ENCODE measurements at regions not wholly inside any gene's neighbourhood (a gene's known extent, or its start where the extent isn't known, plus 50 kb on each side); places are given as distances from the start of the nearest gene placed in this dataset.

- intact Hi-C loops (cut with micrococcal nuclease), result no loop called here
- Histone ChIP-seq H3K27me3 (ENCODE audit: low read depth) (peaks cover 4% of the 10 kb centered on the region), H3K36me3 (no peaks in the 10 kb centered on the region), H3K27ac (replicated peaks) (no peak overlapping the region), H3K4me1 (no peaks in the 10 kb centered on the region), H3K4me3 (no peak overlapping the region), H3K9me3 (replicated peaks) (no peaks in the 10 kb centered on the region)
- TF ChIP-seq, protein P1, sequence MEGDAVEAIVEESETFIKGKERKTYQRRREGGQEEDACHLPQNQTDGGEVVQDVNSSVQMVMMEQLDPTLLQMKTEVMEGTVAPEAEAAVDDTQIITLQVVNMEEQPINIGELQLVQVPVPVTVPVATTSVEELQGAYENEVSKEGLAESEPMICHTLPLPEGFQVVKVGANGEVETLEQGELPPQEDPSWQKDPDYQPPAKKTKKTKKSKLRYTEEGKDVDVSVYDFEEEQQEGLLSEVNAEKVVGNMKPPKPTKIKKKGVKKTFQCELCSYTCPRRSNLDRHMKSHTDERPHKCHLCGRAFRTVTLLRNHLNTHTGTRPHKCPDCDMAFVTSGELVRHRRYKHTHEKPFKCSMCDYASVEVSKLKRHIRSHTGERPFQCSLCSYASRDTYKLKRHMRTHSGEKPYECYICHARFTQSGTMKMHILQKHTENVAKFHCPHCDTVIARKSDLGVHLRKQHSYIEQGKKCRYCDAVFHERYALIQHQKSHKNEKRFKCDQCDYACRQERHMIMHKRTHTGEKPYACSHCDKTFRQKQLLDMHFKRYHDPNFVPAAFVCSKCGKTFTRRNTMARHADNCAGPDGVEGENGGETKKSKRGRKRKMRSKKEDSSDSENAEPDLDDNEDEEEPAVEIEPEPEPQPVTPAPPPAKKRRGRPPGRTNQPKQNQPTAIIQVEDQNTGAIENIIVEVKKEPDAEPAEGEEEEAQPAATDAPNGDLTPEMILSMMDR (IDR thresholded peaks at IDR 0.05; ENCODE audit: borderline replicate concordance), result no peak
- no peak for DNase-seq
These were observed 263.0 kb downstream of the NEDD1 start for GRCh38 chr12:97169889-97170567.

DNA sequence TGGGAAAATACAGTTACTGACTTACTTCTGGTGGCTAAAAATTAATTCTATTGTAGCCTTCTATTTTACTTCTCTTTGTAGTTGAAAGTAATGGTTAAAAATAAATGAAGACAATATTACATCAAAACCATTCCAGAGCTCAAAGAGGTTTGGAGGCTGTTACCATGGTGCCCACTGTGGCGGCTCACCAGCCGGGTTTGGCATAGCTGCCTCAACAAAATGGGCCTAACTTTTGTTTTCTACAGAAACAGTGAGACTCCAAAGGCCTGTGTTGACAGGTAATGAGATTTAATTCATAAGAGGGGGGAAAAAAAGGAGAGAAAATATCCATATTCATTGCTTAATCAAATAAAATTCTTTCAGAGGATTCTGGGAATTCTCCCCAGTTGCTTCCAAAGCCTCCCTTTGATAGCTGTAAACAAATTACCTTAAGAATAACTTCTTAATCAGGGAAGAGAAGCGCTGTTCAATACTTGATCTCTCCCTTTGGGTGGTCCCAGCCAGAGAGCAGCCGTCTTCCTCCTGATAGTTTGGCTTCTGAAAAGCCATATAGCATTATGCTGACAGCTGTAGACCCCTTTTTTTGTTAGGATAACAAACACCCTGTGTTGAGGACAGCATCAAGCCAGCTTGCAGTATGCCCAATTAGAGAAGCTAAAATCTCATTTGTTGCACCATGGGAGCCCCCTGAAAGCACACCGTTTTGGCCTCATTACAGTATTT, 266.8 kb downstream of the NEDD1 start:
- TF ChIP-seq, protein P1 (IDR thresholded peaks at IDR 0.05; ENCODE audit: borderline replicate concordance), result no peak
- Histone ChIP-seq H3K27ac (replicated peaks) (no peak overlapping the region), H3K4me1 (no peaks in the 10 kb centered on the region), H3K36me3 (no peaks in the 10 kb centered on the region), H3K4me3 (no peak overlapping the region), H3K9me3 (replicated peaks) (no peaks in the 10 kb centered on the region), H3K27me3 (ENCODE audit: low read depth) (no peaks in the 10 kb centered on the region)
- intact Hi-C loops (cut with micrococcal nuclease), result no loop called here
- no peak for DNase-seq

DNA sequence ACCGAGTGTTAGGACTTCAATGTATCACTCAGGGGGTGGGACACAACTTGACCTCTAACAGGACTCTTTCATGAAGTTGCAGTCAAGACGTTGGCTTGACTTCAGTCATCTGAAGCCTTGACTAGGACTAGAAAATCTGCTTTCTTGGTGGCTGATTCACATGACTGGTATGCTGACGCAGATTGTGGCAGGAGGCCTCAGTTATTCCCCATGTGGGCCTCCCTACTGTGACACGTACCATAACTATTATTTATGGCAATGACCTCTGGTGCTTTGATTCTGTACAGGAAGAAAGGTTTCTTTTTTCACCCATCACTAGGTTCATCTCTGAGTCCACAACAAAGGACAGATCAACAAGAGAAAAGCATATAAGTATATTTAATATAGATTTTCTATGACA, 270.4 kb downstream of the NEDD1 start:
- Histone ChIP-seq H3K9me3 (replicated peaks) (no peaks in the 10 kb centered on the region), H3K4me1 (no peaks in the 10 kb centered on the region), H3K27me3 (ENCODE audit: low read depth) (no peaks in the 10 kb centered on the region), H3K27ac (replicated peaks) (no peak overlapping the region), H3K36me3 (no peaks in the 10 kb centered on the region), H3K4me3 (no peak overlapping the region)
- intact Hi-C loops (cut with micrococcal nuclease), result no loop called here
- DNase-seq, result no peak
- TF ChIP-seq, protein P1 (IDR thresholded peaks at IDR 0.05; ENCODE audit: borderline replicate concordance), result no peak

DNA sequence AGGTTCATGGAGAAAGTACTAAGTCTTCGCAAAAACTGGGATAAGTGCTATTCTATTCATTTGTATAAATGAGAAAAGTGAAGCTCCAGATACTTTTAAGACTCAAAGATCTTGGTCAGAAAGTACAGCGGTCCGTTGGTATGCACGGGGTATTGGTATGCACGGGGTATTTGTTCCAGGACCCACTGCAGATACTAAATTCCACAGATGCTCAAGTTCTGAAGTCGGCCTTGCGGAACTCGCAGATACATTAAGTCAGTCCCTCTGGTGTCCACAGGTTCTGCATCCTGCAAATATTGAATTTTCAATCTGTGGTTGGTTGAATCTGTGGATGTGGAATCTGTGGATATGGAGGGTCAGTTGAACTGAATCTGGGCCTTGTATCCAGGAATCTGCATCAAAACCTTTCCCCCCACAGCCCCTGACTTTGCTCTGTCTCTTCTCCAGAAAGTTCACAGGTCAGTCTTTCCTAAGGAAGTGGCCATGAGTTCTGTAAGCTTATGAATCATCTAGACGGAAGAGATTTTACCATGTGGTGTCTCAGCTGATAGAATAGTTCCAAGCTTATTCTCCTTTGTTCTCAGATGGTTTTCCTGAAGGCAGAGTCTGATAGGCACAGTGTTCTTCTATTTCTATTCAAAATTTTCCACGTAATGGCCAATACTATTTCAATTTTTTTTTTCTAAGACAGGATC, 274.7 kb downstream of the NEDD1 start:
- DNase-seq, result no peak
- no peaks in the 10 kb centered on the region for H3K27me3 ChIP-seq (ENCODE audit: low read depth)
- TF ChIP-seq, protein P1 (IDR thresholded peaks at IDR 0.05; ENCODE audit: borderline replicate concordance), result no peak
- H3K9me3 ChIP-seq (replicated peaks), result peaks cover under 1% of the 10 kb centered on the region
- H3K4me3 ChIP-seq, result no peak overlapping the region
- no peaks in the 10 kb centered on the region for H3K36me3 ChIP-seq
- no peak overlapping the region for H3K27ac ChIP-seq (replicated peaks)
- intact Hi-C loops (cut with micrococcal nuclease), result no loop called here
- H3K4me1 ChIP-seq, result no peaks in the 10 kb centered on the region

- H3K4me1 ChIP-seq, result no peaks in the 10 kb centered on the region
These were observed 275.7 kb downstream of the NEDD1 start for GRCh38 chr12:97182769-97183168.

More at GRCh38 chr12:97182769-97183168, 275.7 kb downstream of the NEDD1 start:
- Histone ChIP-seq H3K36me3 (no peaks in the 10 kb centered on the region), H3K27ac (replicated peaks) (no peak overlapping the region), H3K4me3 (no peak overlapping the region), H3K27me3 (ENCODE audit: low read depth) (no peaks in the 10 kb centered on the region), H3K9me3 (replicated peaks) (peaks cover 11% of the 10 kb centered on the region)
- TF ChIP-seq, protein P1 (IDR thresholded peaks at IDR 0.05; ENCODE audit: borderline replicate concordance), result no peak
- intact Hi-C loops (cut with micrococcal nuclease), result no loop called here
- DNase-seq, result no peak
